GM21447 (cell line): ENCODE measurements at regions not wholly inside any gene's neighbourhood (a gene's known extent, or its start where the extent isn't known, plus 50 kb on each side); places are given as distances from the start of the nearest gene placed in this dataset.

ENCODE experiments used
- ATAC-seq: cut with Tn5 transposase; IDR thresholded peaks from one replicate; pipeline ENCODE4 v1.9.1; 2021; ENCODE audit not compliant: unreplicated experiment

DNA sequence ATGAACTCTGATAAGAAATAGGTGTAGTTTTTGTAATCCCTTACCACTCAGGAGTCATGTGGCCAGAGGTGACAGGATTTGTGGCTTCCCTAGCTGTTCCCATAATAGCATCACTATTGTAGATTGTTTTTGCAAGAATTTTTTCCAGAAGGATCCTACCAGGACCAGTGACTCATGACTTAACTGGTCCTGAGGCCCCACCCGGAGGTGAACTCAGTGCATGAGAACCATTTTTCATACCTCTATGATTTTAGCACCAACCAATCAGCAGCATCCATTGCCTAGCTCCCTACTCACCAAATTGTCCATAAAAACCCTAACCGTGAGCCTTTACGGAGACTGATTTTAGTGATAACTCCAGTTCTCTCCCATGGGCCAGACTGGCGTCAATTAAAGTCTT, 484.8 kb downstream of the PSAT1 start:
- ATAC-seq = no peak

DNA sequence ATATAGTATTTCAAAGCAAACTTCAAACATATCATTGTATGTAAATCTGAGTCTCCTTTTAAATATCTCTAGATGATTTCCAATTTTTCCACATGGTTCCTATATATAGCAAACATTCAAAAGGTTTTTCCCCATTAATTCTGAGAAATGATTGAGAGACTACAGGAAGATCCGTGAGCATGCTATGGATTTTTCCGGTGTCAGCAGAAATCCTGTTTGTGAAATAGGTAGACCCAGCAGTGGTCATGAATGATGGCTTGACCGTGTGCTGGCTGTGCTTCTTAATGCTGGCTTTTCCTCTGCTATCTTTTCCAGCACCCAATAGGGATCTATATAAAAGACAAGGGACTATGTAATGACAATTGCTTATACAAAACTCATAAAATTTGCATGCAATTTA, 485.3 kb downstream of the PSAT1 start:
- ATAC-seq = no peak

DNA sequence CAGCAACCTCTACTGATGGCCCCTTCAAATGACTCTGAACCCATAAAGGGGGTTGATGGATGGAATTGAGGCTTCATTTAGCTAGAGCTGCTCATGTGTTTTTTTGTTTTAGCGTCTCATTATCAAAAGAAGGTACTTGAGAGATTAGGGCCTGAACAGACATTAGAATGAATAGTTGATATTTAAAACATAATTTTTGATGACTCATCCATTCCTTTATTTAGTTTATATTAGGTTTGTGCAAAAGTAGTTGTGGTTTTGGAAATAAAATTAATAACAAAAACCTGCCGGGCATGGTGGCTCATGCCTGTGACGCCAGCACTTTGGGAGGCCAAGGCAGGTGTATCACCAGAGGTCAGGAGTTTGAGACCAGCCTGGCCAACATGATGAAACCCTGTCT, 485.9 kb downstream of the PSAT1 start:
- no peak for ATAC-seq

DNA sequence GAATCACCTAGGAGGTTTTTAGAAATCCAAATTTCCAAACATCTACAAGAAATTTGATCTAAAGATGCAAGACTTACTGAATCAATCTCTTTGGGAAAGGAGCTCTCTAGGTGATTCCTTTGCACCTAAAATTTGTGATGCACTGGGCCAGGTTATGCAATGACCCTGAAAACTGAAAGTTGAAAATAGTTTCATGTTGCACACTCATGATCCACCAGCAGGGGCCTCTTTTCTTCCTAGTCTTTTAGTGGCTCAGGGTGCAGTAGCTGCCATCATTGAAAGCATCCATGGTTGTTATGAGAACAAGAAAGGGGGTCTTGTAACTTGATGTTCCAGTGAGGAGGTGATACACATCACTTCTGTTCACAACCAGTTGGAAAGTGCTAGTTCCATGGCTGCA, 486.8 kb downstream of the PSAT1 start:
- ATAC-seq = no peak

DNA sequence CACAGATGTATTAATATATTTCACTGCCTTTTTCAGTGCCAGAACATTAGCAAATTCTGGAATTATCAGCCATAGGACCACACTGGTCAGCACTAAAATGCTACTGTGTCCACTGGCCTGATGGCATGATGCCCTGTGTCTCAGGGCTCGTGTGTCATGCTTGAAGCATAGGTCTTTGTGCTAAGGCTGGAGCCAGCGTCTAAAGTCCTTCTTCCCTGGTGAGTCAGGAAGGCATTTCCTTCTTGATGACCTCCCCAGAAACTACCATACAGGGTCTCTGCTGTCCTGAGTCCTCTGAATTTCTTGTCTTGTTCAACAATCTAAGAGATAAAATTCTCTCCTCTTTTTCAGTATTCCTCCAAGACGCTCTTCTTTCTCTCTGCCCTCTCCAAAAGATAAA, 489.9 kb downstream of the PSAT1 start:
- ATAC-seq = no peak

DNA sequence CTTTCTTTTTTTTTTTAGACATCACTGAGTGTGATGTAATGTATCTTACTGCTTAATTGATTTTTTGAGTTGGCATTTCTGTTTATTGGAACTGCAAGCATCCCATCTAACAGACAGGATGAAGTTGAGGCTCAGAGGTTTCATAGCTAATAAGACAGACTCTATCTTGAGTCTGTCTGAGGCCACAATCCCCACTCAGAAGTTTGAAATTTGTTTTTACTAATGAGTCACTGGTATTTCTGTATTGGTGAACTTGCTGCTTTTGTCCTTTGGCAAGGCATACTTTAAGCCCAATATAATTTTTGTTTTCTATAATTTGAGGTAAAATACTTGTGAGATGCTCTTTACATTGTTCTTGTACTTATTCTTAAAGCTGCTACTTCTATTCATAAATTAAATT, 491.2 kb downstream of the PSAT1 start:
- ATAC-seq = no peak

DNA sequence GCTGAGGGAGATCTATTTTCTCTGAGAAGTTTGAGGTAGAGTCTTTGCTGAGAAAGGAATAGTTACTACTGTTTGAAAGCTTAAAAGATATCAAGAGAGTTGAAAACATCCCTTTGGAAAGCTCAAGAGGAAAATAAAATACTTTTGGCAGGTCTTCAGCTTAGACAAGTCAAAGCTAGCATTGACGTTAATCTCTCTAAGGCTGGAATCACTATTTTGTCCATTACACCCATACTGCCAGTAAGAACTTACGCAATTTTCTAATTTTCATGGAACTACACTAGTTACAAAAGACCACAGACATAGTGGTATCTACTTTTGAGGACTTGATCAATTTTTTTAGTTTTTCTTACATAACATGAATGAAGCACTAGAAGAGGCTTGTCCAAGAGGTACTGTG, 494.9 kb downstream of the PSAT1 start:
- no peak for ATAC-seq

DNA sequence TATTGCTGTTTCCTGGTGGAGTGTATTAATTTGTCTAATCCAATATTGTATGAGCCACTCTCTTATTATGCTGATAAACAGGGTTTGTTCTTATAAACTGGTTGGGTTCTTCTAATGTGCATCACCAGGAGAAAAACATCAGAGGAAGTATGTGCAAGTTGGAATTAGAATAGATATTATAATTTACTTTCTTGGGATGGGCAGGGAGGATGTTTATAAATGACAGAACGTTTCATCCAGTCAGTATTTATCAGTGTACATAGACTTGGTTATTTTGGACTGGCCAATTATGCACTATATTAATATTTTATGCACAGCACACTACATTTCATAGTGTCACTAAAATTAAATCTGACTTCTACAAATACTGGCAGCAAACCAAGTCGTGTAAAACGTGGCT, 495.8 kb downstream of the PSAT1 start:
- no peak for ATAC-seq

DNA sequence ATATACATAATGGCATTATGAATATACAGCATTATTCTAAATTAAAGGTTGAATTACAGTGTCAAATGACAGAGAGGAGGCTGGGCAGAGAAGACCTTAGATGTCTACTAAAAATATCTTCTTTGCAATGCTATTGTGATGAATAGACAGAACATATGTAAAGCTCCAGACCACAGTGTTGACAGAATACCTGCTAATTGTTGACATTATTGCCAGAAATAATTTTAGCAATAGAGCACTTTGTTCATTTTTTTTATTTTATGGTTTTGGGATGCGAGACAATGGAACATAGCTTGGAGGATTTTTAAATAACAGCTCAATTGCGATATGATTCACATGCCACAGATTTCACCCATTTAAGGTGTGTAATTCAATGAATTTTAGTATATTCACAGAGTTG, 508.8 kb downstream of the PSAT1 start:
- ATAC-seq = no peak

DNA sequence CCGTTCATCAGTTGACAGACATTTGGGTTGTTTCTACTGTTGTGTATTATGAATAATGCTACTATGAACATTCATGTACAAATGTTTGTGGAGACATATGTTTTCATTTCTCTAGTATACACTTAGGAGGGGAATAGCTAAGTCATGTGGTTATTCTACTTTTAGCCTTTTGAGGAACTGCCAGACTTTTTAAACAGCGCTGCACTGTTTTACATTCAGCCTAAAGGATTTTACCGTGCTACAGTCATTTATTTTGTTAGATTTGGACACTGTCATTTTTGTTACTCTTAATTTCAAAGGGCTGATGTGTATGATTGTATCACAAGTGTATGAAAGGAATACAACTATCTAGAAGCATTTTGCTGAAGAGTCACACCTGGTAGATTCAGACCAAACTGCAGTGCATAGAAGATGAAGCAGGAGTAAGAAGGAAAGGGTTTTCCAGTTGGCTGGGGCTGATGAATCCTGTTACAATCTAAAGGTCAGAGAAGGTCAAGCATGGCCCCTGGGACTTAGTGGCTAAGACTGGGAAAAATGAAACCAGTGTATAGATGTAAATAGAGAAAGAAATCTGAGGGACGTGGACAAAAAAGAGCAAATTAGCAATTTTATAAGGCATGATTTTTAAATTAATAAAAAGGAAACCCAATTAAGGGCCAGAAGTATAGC, 509.7 kb downstream of the PSAT1 start:
- no peak for ATAC-seq

DNA sequence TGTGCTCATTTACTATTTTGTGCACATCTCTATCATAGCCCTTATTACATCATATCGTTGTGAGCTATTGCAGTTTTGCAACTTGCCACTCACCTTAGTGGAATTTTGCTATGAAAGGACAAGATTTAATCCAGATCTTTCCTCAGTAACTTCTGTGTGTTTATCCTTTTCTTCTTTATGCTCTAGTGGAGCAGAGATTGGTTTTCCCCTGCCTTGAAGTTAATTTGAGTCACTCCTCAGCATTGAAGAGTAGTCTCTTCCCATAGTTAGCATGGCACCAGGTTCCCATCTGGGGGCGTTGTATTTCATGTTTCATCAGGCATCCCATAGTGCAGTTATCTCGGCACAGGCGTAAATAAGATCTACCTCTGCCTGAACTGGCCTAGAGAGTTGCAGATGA, 510.4 kb downstream of the PSAT1 start:
- ATAC-seq = no peak

DNA sequence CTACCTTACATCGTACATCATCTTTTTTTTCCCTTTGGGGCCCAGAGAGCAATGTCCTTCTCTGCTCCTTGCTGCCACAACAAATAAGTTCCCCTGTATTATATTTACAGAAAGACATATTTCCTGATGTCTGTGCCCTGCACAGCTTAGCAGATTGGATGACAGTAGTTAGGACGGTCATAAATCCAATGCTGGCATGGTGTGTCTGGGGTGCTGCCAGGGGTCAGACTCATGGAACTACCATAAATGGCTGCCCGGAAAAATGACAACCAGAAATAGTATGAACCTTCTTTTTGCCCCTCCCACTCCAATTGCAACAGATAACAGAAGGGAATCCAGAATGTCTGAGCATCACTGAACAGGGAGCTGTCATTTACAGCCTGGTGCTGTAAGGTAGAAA, 511.1 kb downstream of the PSAT1 start:
- no peak for ATAC-seq

DNA sequence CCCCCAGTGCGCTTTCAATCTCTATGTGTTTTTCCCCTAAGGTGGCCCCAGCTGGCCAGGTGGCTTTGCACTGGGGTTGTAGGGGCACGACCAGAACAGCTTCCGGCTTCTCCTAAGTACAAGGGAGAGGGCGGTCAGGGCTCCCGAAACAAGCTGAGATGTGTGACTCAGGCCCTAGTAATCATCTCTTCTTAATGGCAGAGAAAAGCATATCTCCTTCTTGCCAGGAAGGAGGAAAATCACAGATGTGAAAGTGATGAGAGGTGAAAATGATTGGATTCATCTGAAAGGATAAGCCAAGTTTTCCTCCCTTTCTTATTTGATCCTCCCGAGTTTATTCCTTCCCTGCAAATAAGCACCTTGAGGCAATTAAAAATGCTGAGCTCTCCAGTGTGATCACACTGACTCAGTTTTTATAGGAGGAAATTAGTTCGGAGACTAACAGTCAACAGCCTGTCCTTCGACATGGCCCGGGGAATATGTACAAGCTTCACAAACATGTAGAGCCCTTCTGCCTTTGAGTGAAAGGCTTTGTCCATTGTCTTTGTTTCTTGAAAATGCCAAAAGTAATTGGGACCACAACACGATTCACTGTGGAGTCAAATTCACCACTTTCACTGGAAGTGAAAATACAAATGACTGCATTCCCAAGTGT, 514.8 kb downstream of the PSAT1 start:
- ATAC-seq = no peak

DNA sequence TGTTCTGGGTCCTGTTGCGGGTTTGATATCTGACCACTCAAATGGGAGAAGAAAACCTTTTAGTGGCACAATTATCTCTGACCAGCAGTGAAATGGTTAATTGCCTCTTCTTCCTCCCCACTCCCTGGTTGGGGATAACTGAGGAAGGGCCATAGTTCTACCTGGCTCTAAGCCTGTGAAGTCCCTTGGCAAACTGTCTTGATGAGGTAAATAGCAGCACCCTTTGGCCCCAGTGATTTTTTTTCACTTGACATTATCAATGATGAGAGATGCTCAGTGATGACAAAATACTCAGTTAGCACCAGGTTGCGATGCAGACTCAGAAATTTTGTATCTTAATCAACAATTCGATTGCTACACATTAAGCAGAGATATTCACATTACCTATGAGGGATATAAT, 515.7 kb downstream of the PSAT1 start:
- ATAC-seq = no peak

DNA sequence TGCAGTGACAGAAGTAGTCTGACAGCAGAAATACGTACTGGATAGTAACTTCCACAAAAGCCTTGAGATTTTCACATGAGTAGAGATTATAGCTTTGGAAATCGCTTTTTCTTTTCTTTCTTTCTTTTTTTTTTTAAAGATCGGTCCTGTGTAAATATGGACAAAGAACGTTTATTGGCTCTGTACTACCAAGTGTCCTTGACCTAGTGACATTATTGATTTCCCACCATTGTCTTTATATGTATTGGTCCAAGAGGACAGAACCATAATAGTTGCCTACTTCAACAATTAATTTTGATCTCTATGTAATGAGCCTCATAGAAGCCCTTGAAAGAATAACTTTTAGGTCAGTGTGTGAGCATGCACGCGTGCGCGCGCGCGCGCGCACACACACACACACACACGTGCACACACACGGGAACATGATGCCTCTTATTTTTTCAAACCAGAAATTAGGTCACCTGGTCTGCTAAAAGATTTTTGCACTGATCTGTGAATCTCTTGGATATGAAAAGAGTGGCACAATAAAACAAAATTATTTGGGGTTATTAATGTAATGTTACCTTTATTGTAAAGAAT, 516.8 kb downstream of the PSAT1 start:
- ATAC-seq = no peak

DNA sequence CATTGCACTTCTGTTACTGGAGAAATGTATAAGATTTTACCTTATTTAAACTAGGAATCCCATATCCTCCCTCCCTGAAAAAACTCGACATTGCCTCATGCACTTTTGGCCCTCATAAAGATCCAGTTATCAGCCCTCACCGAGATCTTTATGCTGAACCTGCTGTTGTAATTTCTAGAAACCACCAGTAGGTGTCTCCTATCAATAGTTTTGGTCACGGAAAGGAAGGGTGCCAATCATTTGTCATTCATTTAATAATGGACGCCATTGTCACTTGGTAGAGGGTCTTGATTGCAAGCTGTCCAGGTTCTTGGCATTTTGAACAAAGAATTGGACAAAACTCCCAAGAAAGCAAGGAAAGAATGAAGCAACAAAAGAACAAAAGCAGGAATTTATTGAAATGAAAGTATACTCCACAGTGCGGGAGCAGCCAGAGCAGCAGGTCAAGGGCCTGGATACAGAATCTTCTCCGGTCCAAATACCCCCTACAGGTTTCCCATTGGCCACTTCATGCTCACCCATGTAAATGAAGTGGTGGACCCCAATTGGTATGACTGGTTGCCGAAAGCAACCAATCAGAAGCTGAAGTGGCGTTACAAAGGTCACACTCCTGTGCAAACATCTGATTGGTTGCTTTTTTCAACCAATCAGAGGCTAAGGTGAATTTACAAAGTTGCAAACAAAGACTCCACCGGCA, 524.3 kb downstream of the PSAT1 start:
- ATAC-seq = peak; percentile 84

DNA sequence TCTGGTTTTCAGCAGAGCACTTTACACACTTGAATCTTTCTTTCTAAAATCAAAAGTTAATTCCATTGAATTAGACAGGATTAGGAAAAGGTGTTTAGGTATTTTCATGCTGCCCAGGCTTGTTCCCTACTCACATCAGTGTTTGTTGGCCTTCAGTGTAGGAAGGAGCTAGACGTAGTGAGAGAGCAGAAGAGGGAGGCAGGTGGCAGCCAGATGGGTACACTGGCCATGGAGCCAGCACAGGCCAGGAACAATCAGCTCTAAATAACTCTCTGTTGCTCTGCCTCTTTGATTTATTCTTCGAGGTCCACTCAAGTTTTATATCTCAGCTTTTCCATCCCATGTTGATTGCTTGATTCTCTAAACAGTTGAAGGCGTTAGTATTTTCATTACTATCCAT, 529.6 kb downstream of the PSAT1 start:
- no peak for ATAC-seq

DNA sequence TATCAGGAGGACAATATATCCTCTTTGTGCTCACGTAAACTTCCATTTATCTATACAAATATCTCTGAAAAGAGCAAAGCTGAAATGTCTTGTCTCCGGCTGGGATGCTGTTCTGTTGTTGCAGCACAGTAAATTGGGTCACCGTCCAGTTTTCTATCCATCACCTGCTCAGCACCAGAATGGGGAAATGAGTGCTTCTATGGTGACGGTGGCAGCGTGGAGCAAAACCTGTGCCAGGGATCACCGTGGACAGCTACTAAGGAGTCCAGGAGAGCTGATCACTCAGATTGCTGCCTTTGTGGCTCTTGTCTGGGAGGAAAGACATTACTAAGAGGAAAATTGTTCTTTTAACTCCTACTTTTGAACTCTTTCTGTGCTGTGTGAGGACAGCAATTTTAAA, 531.6 kb downstream of the PSAT1 start:
- ATAC-seq = no peak

DNA sequence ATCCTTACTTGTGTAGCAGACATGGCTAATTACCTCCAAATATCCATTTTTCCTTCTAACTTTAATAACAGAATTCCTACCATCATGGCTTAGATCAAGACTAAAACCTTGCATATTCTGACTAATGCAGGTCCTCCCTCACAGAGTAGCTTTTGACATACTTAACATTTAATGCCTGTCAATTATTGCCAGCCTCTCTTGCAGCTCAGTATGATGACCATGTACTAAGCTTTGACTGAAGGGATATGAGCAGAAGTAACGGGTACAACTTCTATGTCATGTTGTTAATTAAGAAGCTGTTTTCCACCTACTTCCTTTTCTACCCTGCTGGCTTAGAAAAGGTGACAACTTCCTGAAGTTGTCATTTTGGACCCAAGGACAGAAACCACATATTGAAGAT, 533.4 kb downstream of the PSAT1 start:
- ATAC-seq = no peak

DNA sequence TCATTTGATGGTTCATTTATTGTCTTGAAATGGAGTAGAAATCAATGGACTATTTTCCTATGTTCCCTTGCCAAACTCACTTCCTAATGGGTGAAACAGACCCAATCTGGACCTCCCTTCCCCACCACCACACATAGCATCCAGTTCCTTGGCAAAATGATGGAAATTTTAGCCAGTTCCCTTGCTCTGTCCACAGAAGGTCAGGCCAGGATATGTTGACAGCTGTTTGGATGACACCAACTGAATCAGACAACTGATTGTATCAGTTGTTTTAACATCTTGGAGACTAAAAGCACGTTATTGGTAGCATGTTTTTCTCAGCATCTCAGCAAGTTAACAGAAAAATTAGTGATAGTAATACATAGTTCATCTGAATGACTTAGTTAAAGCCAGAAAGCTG, 534.8 kb downstream of the PSAT1 start:
- no peak for ATAC-seq

DNA sequence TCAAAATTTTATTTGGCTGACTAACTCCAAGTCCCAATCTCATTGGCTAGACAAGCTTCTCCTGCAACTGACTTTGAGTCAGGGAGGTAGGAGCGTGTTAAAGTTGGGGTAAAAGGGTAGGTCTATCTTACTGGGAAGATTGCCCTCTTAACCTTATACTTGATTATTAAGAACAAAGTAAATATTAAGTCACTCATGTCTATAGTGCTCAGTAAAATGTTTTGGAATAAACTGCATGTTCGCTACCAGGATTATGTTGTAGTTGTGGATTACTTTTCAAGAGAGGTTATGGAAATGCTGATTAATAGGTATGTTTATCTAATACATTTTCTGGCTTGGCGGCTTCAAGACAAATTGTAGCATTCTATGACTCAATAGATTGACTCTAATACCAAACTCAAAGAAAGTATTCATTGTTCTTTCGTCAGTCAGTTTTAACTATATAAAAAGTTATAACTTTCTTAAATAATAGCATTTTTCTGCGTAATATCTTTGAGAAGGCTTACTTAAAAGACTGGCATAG, 539.1 kb downstream of the PSAT1 start:
- no peak for ATAC-seq

DNA sequence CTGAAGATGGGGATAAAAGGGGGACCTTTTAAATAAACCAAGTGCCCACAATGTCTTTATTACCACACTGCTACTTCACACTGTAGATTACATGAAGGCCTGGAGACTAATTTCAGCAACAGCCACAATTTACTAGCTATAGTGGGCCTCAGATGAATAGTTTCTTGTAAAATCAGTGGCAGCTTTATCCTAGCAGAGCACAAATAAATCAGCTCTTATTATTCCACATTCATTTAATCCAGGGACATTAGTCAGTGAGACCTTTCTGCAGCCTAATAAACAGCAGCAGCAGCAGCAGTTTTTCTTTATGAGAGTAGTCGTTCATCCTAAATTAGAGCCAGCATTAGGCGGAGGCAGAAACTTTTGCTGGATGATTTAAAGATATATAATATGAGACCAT, 542.3 kb downstream of the PSAT1 start:
- ATAC-seq = no peak
